ENCODE measurements at regions not wholly inside any gene's neighbourhood (a gene's known extent, or its start where the extent isn't known, plus 50 kb on each side); places are given as distances from the start of the nearest gene placed in this dataset.
"Not testable (repeated sequence)": the region's sequence is repeated elsewhere in the genome, so short reads cannot be mapped to it uniquely, and the experiment has no call there.

- H3K4me3 Mint-ChIP-seq; H3K9me3 Mint-ChIP-seq; H3K27ac Mint-ChIP-seq; DNase-seq (ENCODE audit: extremely low spot score, unreplicated experiment); H3K4me1 Mint-ChIP-seq (ENCODE audit: unreplicated experiment); H3K27me3 Mint-ChIP-seq; H3K36me3 Mint-ChIP-seq: not testable (repeated sequence)
Measured at GRCh38 chr2:89863209-89863608, 1171.7 kb downstream of the RPIA start.

- H3K9me3 Mint-ChIP-seq; H3K4me3 Mint-ChIP-seq; H3K4me1 Mint-ChIP-seq (ENCODE audit: unreplicated experiment); H3K27me3 Mint-ChIP-seq; H3K27ac Mint-ChIP-seq; DNase-seq (ENCODE audit: extremely low spot score, unreplicated experiment); H3K36me3 Mint-ChIP-seq: not testable (repeated sequence)
Measured at GRCh38 chr2:89874810-89875595, 1183.5 kb downstream of the RPIA start.

GRCh38 chr2:89876445-89876844, 1185.0 kb downstream of the RPIA start:
- not testable (repeated sequence) for DNase-seq (ENCODE audit: extremely low spot score, unreplicated experiment); H3K27ac Mint-ChIP-seq; H3K27me3 Mint-ChIP-seq; H3K4me1 Mint-ChIP-seq (ENCODE audit: unreplicated experiment); H3K9me3 Mint-ChIP-seq; H3K4me3 Mint-ChIP-seq; H3K36me3 Mint-ChIP-seq

GRCh38 chr2:89876878-89877277, 1185.4 kb downstream of the RPIA start:
- not testable (repeated sequence) for H3K9me3 Mint-ChIP-seq

GRCh38 chr2:89882880-89883279, 1191.4 kb downstream of the RPIA start:
- not testable (repeated sequence) for H3K4me3 Mint-ChIP-seq; H3K27me3 Mint-ChIP-seq; H3K9me3 Mint-ChIP-seq; H3K27ac Mint-ChIP-seq; H3K36me3 Mint-ChIP-seq; DNase-seq (ENCODE audit: extremely low spot score, unreplicated experiment); H3K4me1 Mint-ChIP-seq (ENCODE audit: unreplicated experiment)

More at GRCh38 chr2:89876878-89877277, 1185.4 kb downstream of the RPIA start:
- H3K36me3 Mint-ChIP-seq; H3K27ac Mint-ChIP-seq; H3K27me3 Mint-ChIP-seq; H3K4me3 Mint-ChIP-seq; DNase-seq (ENCODE audit: extremely low spot score, unreplicated experiment); H3K4me1 Mint-ChIP-seq (ENCODE audit: unreplicated experiment): not testable (repeated sequence)

GRCh38 chr2:89883624-89884023, 1192.2 kb downstream of the RPIA start:
- not testable (repeated sequence) for H3K9me3 Mint-ChIP-seq; H3K4me3 Mint-ChIP-seq; H3K4me1 Mint-ChIP-seq (ENCODE audit: unreplicated experiment); H3K27ac Mint-ChIP-seq; H3K36me3 Mint-ChIP-seq; DNase-seq (ENCODE audit: extremely low spot score, unreplicated experiment); H3K27me3 Mint-ChIP-seq

- not testable (repeated sequence) for H3K4me3 Mint-ChIP-seq
Measured at GRCh38 chr2:89885071-89885470, 1193.6 kb downstream of the RPIA start.

GRCh38 chr2:89888693-89889092, 1197.2 kb downstream of the RPIA start:
- not testable (repeated sequence) for H3K27me3 Mint-ChIP-seq; H3K4me3 Mint-ChIP-seq; DNase-seq (ENCODE audit: extremely low spot score, unreplicated experiment); H3K27ac Mint-ChIP-seq; H3K36me3 Mint-ChIP-seq; H3K4me1 Mint-ChIP-seq (ENCODE audit: unreplicated experiment); H3K9me3 Mint-ChIP-seq

More at GRCh38 chr2:89885071-89885470, 1193.6 kb downstream of the RPIA start:
- DNase-seq (ENCODE audit: extremely low spot score, unreplicated experiment); H3K27ac Mint-ChIP-seq; H3K36me3 Mint-ChIP-seq; H3K4me1 Mint-ChIP-seq (ENCODE audit: unreplicated experiment); H3K27me3 Mint-ChIP-seq; H3K9me3 Mint-ChIP-seq: not testable (repeated sequence)

- not testable (repeated sequence) for H3K27ac Mint-ChIP-seq; H3K36me3 Mint-ChIP-seq; H3K9me3 Mint-ChIP-seq; H3K4me1 Mint-ChIP-seq (ENCODE audit: unreplicated experiment); DNase-seq (ENCODE audit: extremely low spot score, unreplicated experiment); H3K27me3 Mint-ChIP-seq; H3K4me3 Mint-ChIP-seq
Measured at GRCh38 chr2:89890185-89890773, 1198.8 kb downstream of the RPIA start.

- H3K27ac Mint-ChIP-seq, H3K27me3 Mint-ChIP-seq: not testable (repeated sequence)
Measured at GRCh38 chr2:89894988-89895387, 1203.5 kb downstream of the RPIA start.

GRCh38 chr2:89895629-89896028, 1204.2 kb downstream of the RPIA start:
- not testable (repeated sequence) for H3K4me1 Mint-ChIP-seq (ENCODE audit: unreplicated experiment); H3K27ac Mint-ChIP-seq; H3K9me3 Mint-ChIP-seq; H3K4me3 Mint-ChIP-seq; H3K36me3 Mint-ChIP-seq; H3K27me3 Mint-ChIP-seq; DNase-seq (ENCODE audit: extremely low spot score, unreplicated experiment)

More at GRCh38 chr2:89894988-89895387, 1203.5 kb downstream of the RPIA start:
- not testable (repeated sequence) for H3K4me1 Mint-ChIP-seq (ENCODE audit: unreplicated experiment); DNase-seq (ENCODE audit: extremely low spot score, unreplicated experiment); H3K9me3 Mint-ChIP-seq; H3K4me3 Mint-ChIP-seq; H3K36me3 Mint-ChIP-seq

GRCh38 chr2:89927018-89927417, 1235.5 kb downstream of the RPIA start:
- not testable (repeated sequence) for H3K4me3 Mint-ChIP-seq; H3K27me3 Mint-ChIP-seq; H3K36me3 Mint-ChIP-seq; H3K4me1 Mint-ChIP-seq (ENCODE audit: unreplicated experiment); H3K27ac Mint-ChIP-seq; H3K9me3 Mint-ChIP-seq; DNase-seq (ENCODE audit: extremely low spot score, unreplicated experiment)

- not testable (repeated sequence) for H3K4me3 Mint-ChIP-seq; H3K27ac Mint-ChIP-seq; H3K36me3 Mint-ChIP-seq; H3K27me3 Mint-ChIP-seq; DNase-seq (ENCODE audit: extremely low spot score, unreplicated experiment); H3K9me3 Mint-ChIP-seq; H3K4me1 Mint-ChIP-seq (ENCODE audit: unreplicated experiment)
Measured at GRCh38 chr2:89935436-89935835, 1244.0 kb downstream of the RPIA start.

GRCh38 chr2:89936011-89936410, 1244.5 kb downstream of the RPIA start:
- H3K4me3 Mint-ChIP-seq; H3K9me3 Mint-ChIP-seq; H3K4me1 Mint-ChIP-seq (ENCODE audit: unreplicated experiment); H3K36me3 Mint-ChIP-seq; H3K27ac Mint-ChIP-seq; DNase-seq (ENCODE audit: extremely low spot score, unreplicated experiment); H3K27me3 Mint-ChIP-seq: not testable (repeated sequence)

Measured in type B pancreatic cell (in vitro differentiated cells).